ENCODE measurements at regions not wholly inside any gene's neighbourhood (a gene's known extent, or its start where the extent isn't known, plus 50 kb on each side); places are given as distances from the start of the nearest gene placed in this dataset.

- Mint-ChIP-seq H3K9me3 (peaks cover 8 to 13% of the 10 kb centered on the region in 2 donors), H3K27me3 (ENCODE audit: low read depth in 2 of 2) (no peaks in the 10 kb centered on the region), H3K4me3 (no peak overlapping the region), H3K4me1 (no peaks in the 10 kb centered on the region), H3K36me3 (peaks cover 6% of the 10 kb centered on the region), H3K27ac (no peak overlapping the region)
- no peaks in the 10 kb centered on the region for H3K27me3 ChIP-seq (ENCODE audit: control insufficient read depth, insufficient read depth, low read length)
- 100% methylated on average over 1 of the region's 3 CpGs for WGBS (ENCODE audit: insufficient coverage)
- TF ChIP-seq, protein P1, sequence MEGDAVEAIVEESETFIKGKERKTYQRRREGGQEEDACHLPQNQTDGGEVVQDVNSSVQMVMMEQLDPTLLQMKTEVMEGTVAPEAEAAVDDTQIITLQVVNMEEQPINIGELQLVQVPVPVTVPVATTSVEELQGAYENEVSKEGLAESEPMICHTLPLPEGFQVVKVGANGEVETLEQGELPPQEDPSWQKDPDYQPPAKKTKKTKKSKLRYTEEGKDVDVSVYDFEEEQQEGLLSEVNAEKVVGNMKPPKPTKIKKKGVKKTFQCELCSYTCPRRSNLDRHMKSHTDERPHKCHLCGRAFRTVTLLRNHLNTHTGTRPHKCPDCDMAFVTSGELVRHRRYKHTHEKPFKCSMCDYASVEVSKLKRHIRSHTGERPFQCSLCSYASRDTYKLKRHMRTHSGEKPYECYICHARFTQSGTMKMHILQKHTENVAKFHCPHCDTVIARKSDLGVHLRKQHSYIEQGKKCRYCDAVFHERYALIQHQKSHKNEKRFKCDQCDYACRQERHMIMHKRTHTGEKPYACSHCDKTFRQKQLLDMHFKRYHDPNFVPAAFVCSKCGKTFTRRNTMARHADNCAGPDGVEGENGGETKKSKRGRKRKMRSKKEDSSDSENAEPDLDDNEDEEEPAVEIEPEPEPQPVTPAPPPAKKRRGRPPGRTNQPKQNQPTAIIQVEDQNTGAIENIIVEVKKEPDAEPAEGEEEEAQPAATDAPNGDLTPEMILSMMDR (IDR thresholded peaks at IDR 0.05): no peak
- intact Hi-C loops (cut with micrococcal nuclease): no loop called here
- no peaks in the 10 kb centered on the region for H3K9me3 ChIP-seq (ENCODE audit: control insufficient read depth, insufficient read depth, low read length)
- H3K27ac ChIP-seq (ENCODE audit: low read length): no peak overlapping the region
- H3K4me1 ChIP-seq (ENCODE audit: control insufficient read depth, insufficient read depth, low read length): no peaks in the 10 kb centered on the region
- H3K4me3 ChIP-seq (ENCODE audit: low read length): no peak overlapping the region
- no peak for ATAC-seq
- H3K36me3 ChIP-seq (ENCODE audit: control insufficient read depth, insufficient read depth, low read length): no peaks in the 10 kb centered on the region
- DNase-seq: no peak
These were observed 233.4 kb upstream of the LRTM1 start for GRCh38 chr3:55161231-55161630.

DNA sequence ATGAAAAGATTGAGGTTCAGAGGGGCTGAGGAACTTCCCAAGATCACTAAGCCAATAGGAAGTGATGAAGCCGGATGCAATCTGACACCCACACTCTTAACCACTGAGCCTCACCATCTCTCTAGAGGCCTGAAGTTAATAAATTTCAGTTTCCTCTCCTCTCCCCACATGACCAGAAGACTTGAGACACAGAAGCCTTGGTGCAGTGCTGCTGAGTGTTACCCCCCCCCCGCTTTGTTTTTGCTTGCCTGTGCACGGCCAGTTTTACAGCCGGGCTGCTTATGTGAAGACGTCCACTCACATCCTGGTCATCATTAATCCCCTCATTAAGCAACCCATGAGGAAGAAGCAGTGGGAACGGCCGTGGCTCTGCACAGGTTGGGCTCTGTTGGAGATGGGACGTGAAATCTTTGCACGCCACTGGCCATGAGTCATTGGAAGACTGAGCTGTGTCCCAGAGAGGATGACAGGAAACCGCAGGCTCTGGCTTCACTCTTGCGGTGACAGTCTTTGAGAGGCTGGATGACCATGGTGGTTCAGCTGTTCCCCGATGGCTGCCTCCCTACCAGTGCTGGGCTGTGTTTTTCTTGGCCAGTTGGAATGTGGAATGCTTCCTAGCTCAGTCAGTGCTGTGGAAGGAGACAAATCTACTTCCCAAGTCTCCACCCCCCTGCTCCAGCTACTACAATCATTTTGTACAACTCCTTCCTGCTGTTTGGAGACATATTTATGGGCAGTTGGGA lies 232.6 kb upstream of the LRTM1 start:
- no peaks in the 10 kb centered on the region for H3K36me3 ChIP-seq (ENCODE audit: control insufficient read depth, insufficient read depth, low read length)
- intact Hi-C loops (cut with micrococcal nuclease): no loop called here
- no peak overlapping the region for H3K4me3 Mint-ChIP-seq
- no peaks in the 10 kb centered on the region for H3K27me3 ChIP-seq (ENCODE audit: control insufficient read depth, insufficient read depth, low read length)
- H3K36me3 Mint-ChIP-seq: peaks cover 3% of the 10 kb centered on the region
- no peaks in the 10 kb centered on the region for H3K9me3 ChIP-seq (ENCODE audit: control insufficient read depth, insufficient read depth, low read length)
- 33% methylated on average over 11 of the region's 12 CpGs for WGBS (ENCODE audit: insufficient coverage)
- peaks cover 8 to 17% of the 10 kb centered on the region in 2 donors for H3K9me3 Mint-ChIP-seq
- no peak for ATAC-seq
- H3K4me1 ChIP-seq (ENCODE audit: control insufficient read depth, insufficient read depth, low read length): no peaks in the 10 kb centered on the region
- H3K27me3 Mint-ChIP-seq (ENCODE audit: low read depth in 2 of 2): no peaks in the 10 kb centered on the region
- H3K27ac ChIP-seq (ENCODE audit: low read length): no peak overlapping the region
- no peaks in the 10 kb centered on the region for H3K4me1 Mint-ChIP-seq
- TF ChIP-seq, protein P1 (IDR thresholded peaks at IDR 0.05): no peak
- no peak overlapping the region for H3K4me3 ChIP-seq (ENCODE audit: low read length)
- no peak overlapping the region for H3K27ac Mint-ChIP-seq
- no peak for DNase-seq

DNA sequence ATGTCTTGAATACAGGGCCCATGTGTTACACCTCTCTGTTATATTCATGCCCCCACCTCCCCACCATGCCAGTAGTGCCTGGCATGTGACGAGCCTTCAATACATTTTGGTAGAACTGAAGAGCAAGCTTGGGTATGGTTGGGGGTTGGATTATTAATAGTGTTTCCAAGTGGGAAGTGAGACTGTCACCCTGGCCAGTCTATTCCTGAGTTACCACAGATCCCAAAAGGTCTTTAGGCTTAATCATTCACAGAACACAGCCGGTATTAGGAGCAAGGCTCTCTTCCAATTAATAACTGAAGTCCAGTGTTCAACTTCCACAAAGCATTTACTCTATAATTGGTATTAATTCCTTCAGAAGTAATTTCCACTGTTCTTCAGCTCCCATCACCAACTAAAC lies 231.9 kb upstream of the LRTM1 start:
- H3K27ac Mint-ChIP-seq: no peak overlapping the region
- no peaks in the 10 kb centered on the region for H3K36me3 Mint-ChIP-seq
- H3K27ac ChIP-seq (ENCODE audit: low read length): no peak overlapping the region
- H3K4me3 ChIP-seq (ENCODE audit: low read length): no peak overlapping the region
- H3K27me3 ChIP-seq (ENCODE audit: control insufficient read depth, insufficient read depth, low read length): no peaks in the 10 kb centered on the region
- no peaks in the 10 kb centered on the region for H3K9me3 ChIP-seq (ENCODE audit: control insufficient read depth, insufficient read depth, low read length)
- H3K4me1 Mint-ChIP-seq: no peaks in the 10 kb centered on the region
- ATAC-seq (no peak), DNase-seq (no peak)
- TF ChIP-seq, protein P1 (IDR thresholded peaks at IDR 0.05): no peak
- H3K36me3 ChIP-seq (ENCODE audit: control insufficient read depth, insufficient read depth, low read length): no peaks in the 10 kb centered on the region
- H3K4me3 Mint-ChIP-seq: no peak overlapping the region
- intact Hi-C loops (cut with micrococcal nuclease): no loop called here
- no peaks in the 10 kb centered on the region for H3K4me1 ChIP-seq (ENCODE audit: control insufficient read depth, insufficient read depth, low read length)
- no peaks in the 10 kb centered on the region for H3K27me3 Mint-ChIP-seq (ENCODE audit: low read depth in 2 of 2)
- 100% methylated on average over 1 of the region's 2 CpGs for WGBS (ENCODE audit: insufficient coverage)
- peaks cover 8 to 17% of the 10 kb centered on the region in 2 donors for H3K9me3 Mint-ChIP-seq

- Mint-ChIP-seq H3K36me3 (no peaks in the 10 kb centered on the region), H3K9me3 (peaks cover 8 to 17% of the 10 kb centered on the region in 2 donors), H3K27me3 (ENCODE audit: low read depth in 2 of 2) (no peaks in the 10 kb centered on the region), H3K4me1 (no peaks in the 10 kb centered on the region), H3K4me3 (no peak overlapping the region), H3K27ac (no peak overlapping the region)
- DNase-seq: no peak
- H3K27ac ChIP-seq (ENCODE audit: low read length): no peak overlapping the region
- 84% methylated on average over 2 of the region's 2 CpGs for WGBS (ENCODE audit: insufficient coverage)
- no peaks in the 10 kb centered on the region for H3K27me3 ChIP-seq (ENCODE audit: control insufficient read depth, insufficient read depth, low read length)
- TF ChIP-seq, protein P1 (IDR thresholded peaks at IDR 0.05): no peak
- H3K4me3 ChIP-seq (ENCODE audit: low read length): no peak overlapping the region
- no peaks in the 10 kb centered on the region for H3K9me3 ChIP-seq (ENCODE audit: control insufficient read depth, insufficient read depth, low read length)
- intact Hi-C loops (cut with micrococcal nuclease): no loop called here
- H3K4me1 ChIP-seq (ENCODE audit: control insufficient read depth, insufficient read depth, low read length): no peaks in the 10 kb centered on the region
- ATAC-seq: no peak
- H3K36me3 ChIP-seq (ENCODE audit: control insufficient read depth, insufficient read depth, low read length): no peaks in the 10 kb centered on the region
These were observed 231.2 kb upstream of the LRTM1 start for GRCh38 chr3:55159016-55159415.

Data from natural killer cell (primary cell).